ENCODE measurements at regions not wholly inside any gene's neighbourhood (a gene's known extent, or its start where the extent isn't known, plus 50 kb on each side); places are given as distances from the start of the nearest gene placed in this dataset.
"Not testable (repeated sequence)": the region's sequence is repeated elsewhere in the genome, so short reads cannot be mapped to it uniquely, and the experiment has no call there.

DNA sequence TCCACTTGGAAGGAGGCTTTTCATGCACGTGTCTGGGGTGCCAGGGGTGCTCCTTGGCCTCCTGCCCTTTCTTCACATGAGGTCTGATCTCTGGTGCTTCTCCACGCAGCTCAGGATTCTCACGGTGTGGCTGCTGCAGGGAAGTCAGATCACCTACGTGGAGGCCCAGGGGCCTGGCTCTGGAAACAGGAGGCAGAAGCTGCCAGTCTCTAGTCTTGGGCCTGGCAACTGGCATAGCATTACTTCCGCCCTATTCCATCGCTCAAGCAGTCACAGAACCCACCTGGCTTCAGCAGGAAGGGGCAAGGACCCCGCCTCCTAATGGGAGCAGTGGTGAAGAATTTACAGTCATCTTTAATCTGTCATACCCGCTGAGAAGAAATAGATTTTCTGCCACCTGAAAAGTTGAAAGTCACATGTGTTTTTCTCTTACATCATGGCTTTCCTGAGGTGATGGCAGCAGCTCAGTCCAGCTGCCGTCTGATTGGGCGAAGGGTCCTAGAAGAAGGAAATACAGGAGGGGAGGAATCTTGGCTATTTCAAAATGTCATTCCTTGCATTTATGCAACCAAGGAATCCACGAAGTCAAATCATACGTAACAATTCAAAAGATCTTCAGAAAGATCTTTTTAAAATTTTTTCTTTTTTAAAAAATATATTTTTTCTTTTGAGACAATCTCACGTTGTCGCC is 50.1 kb upstream of the DKK3 start:
- ChIA-PET CTCF (interaction anchor here (1.6 to 19.0 kb wide), 3 partner anchors 11 to 223 kb away, joined by 4 to 331 read pairs (median 12); no protein-coding TSS in a partner anchor), POLR2A (no interaction called here)
- TF ChIP-seq, protein P1, sequence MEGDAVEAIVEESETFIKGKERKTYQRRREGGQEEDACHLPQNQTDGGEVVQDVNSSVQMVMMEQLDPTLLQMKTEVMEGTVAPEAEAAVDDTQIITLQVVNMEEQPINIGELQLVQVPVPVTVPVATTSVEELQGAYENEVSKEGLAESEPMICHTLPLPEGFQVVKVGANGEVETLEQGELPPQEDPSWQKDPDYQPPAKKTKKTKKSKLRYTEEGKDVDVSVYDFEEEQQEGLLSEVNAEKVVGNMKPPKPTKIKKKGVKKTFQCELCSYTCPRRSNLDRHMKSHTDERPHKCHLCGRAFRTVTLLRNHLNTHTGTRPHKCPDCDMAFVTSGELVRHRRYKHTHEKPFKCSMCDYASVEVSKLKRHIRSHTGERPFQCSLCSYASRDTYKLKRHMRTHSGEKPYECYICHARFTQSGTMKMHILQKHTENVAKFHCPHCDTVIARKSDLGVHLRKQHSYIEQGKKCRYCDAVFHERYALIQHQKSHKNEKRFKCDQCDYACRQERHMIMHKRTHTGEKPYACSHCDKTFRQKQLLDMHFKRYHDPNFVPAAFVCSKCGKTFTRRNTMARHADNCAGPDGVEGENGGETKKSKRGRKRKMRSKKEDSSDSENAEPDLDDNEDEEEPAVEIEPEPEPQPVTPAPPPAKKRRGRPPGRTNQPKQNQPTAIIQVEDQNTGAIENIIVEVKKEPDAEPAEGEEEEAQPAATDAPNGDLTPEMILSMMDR (IDR thresholded peaks at IDR 0.05; ENCODE audit: insufficient read depth, low read depth, low read length): no peak
- Histone ChIP-seq H3K36me3 (ENCODE audit: control insufficient read depth, insufficient read depth, low read length) (no peaks in the 10 kb centered on the region), H3K27me3 (ENCODE audit: control insufficient read depth, insufficient read depth, low read length) (no peaks in the 10 kb centered on the region), H3K4me3 (ENCODE audit: low read depth, low read length) (no peak overlapping the region)
- DNase-seq (ENCODE audit: low read depth): no peak

DNA sequence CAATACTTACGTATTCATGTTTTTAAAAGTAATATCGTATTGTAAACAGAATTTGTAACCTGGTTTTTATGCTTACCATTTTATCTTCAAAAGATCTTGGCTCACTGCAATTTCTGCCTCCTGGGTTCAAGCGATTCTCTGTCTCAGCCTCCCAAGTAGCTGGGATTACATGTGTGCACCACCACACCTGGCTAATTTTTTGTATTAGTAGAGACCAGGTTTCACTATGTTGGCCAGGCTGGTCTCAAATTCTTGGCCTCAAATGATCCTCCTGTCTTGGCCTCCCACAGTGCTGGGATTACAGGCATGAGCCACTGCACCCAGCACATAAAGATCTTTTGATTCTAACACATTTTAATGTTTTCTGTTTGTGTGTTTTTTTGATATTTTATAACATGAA is 50.7 kb upstream of the DKK3 start:
- DNase-seq (ENCODE audit: low read depth); H3K36me3 ChIP-seq (ENCODE audit: control insufficient read depth, insufficient read depth, low read length); POLR2A ChIA-PET; H3K4me3 ChIP-seq (ENCODE audit: low read depth, low read length); H3K27me3 ChIP-seq (ENCODE audit: control insufficient read depth, insufficient read depth, low read length): not testable (repeated sequence)
- CTCF ChIA-PET: interaction anchor here (1.3 to 19.0 kb wide), 4 partner anchors 8 to 223 kb away, joined by 4 to 331 read pairs (median 10); no protein-coding TSS in a partner anchor

DNA sequence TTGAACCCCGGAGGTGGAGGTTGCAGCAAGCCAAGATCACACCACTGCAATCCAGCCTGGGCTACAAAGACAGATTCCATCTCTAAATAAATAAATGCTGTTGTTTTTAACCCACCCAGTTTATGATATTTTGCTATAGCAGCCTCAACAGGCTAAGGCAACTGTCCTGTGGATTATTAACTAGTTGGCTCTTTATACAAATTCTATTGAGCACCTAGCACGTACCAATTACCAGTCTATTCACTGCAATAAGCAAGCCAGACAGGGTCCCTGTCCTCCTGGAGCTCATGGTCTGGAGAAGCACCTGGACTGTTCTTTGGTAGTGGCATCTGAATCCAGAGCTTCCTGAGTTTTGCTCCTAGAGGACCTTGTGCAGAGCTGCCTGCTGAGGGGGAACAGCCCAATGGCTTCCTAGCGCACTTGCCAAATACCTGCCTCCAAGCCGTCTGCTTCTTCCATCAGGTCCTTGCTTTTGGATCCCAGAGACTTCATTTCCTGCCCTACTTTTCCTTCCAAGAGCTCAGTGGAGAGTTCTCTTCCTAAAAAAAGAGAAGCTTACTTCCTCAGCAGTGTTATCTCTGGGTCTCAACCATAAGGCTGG is 49.9 kb upstream of the MICAL2 start:
- TF ChIP-seq, protein P1 (IDR thresholded peaks at IDR 0.05; ENCODE audit: insufficient read depth, low read depth, low read length): no peak
- no peaks in the 10 kb centered on the region for H3K36me3 ChIP-seq (ENCODE audit: control insufficient read depth, insufficient read depth, low read length)
- ChIA-PET POLR2A (no interaction called here), CTCF (interaction anchor here (0.9 to 1.3 kb wide), 4 partner anchors 9 to 221 kb away, joined by 3 to 7 read pairs (median 4); no protein-coding TSS in a partner anchor)
- H3K4me3 ChIP-seq (ENCODE audit: low read depth, low read length): no peak overlapping the region
- H3K27me3 ChIP-seq (ENCODE audit: control insufficient read depth, insufficient read depth, low read length): no peaks in the 10 kb centered on the region
- DNase-seq (ENCODE audit: low read depth): no peak

Measured in BJ (cell line).